NOMO-1 (cell line): ENCODE measurements at regions not wholly inside any gene's neighbourhood (a gene's known extent, or its start where the extent isn't known, plus 50 kb on each side); places are given as distances from the start of the nearest gene placed in this dataset.
"Not testable (repeated sequence)": the region's sequence is repeated elsewhere in the genome, so short reads cannot be mapped to it uniquely, and the experiment has no call there.

Source experiments
- DNase-seq, 2 experiments: peaks; one replicate each; lab custom pipeline; 2025; ENCODE audit not compliant: unreplicated experiment in 2 of 2; lab: John Stamatoyannopoulos, UW

- no peak for DNase-seq
Observed at GRCh38 chr2:103361712-103362111, 599.9 kb downstream of the TMEM182 start.

- no peak for DNase-seq
Observed at GRCh38 chr2:103363639-103364038, 601.8 kb downstream of the TMEM182 start.

GRCh38 chr2:103364177-103364576, 602.3 kb downstream of the TMEM182 start:
- no peak for DNase-seq

- DNase-seq: no peak
Observed at GRCh38 chr2:103365071-103365470, 603.2 kb downstream of the TMEM182 start.

- DNase-seq: no peak
Observed at GRCh38 chr2:103367877-103368276, 606.0 kb downstream of the TMEM182 start.

- no peak for DNase-seq
Observed at GRCh38 chr2:103383541-103383940, 621.7 kb downstream of the TMEM182 start.

GRCh38 chr2:103386872-103387271, 625.0 kb downstream of the TMEM182 start:
- DNase-seq: no peak

GRCh38 chr2:103387888-103388287, 626.1 kb downstream of the TMEM182 start:
- DNase-seq: no peak

GRCh38 chr2:103396152-103396551, 634.3 kb downstream of the TMEM182 start:
- no peak for DNase-seq

- no peak for DNase-seq
Observed at GRCh38 chr2:103401621-103402020, 639.8 kb downstream of the TMEM182 start.

- no peak for DNase-seq
Observed at GRCh38 chr2:103402336-103402735, 640.5 kb downstream of the TMEM182 start.

- DNase-seq: no peak
Observed at GRCh38 chr2:103402944-103403343, 641.1 kb downstream of the TMEM182 start.

GRCh38 chr2:103403388-103403787, 641.6 kb downstream of the TMEM182 start:
- not testable (repeated sequence) for DNase-seq

- DNase-seq: no peak
Observed at GRCh38 chr2:103410221-103410620, 648.4 kb downstream of the TMEM182 start.

- no peak for DNase-seq
Observed at GRCh38 chr2:103419506-103419905, 657.7 kb downstream of the TMEM182 start.

GRCh38 chr2:103423100-103423499, 661.3 kb downstream of the TMEM182 start:
- no peak for DNase-seq

- no peak for DNase-seq
Observed at GRCh38 chr2:103427567-103427966, 665.7 kb downstream of the TMEM182 start.

GRCh38 chr2:103430191-103430590, 668.4 kb downstream of the TMEM182 start:
- DNase-seq: no peak

GRCh38 chr2:103435010-103435409, 673.2 kb downstream of the TMEM182 start:
- no peak for DNase-seq

- no peak for DNase-seq
Observed at GRCh38 chr2:103437161-103437560, 675.3 kb downstream of the TMEM182 start.

GRCh38 chr2:103445347-103445746, 683.5 kb downstream of the TMEM182 start:
- no peak for DNase-seq

GRCh38 chr2:103448495-103448894, 686.7 kb downstream of the TMEM182 start:
- no peak for DNase-seq

GRCh38 chr2:103451283-103451682, 689.5 kb downstream of the TMEM182 start:
- DNase-seq: no peak

- DNase-seq: no peak
Observed at GRCh38 chr2:103459283-103459682, 697.5 kb downstream of the TMEM182 start.
